ENCODE measurements at regions not wholly inside any gene's neighbourhood (a gene's known extent, or its start where the extent isn't known, plus 50 kb on each side); places are given as distances from the start of the nearest gene placed in this dataset.

DNA sequence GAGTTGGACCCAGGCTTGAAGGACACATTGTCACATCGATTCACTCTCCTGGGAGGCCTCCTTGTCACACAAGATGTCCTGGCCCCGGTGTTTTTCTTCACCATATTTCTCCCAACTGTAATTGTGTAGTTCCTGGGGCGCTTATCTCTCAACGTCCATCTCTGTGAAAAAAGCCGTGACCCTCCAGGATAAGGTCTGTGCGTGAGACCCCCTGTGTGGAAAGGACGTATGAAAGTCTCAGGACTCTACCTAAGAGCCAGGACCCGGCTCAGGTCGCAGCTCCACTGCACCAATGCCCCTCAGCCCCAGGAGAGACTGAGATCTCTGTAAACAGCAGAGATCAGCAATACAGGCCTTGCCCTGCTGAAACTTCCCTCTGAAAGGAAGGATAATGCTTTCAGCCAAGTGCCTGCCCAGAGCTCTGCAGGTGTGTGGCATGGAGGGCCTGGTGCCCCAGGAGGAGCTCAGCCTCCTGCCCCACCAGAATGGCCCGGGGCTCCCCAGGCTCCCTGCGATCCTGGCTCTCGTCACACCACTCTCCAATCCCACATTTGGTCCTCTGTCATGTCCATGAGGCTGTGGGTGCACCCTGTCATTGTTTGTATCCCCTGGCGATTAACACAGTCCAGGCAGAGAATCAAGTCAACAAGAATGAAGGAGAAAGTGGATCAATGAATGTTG, 119.2 kb upstream of the TMEM45B start:
- CTCF ChIA-PET: interaction anchor here (1.0 to 2.5 kb wide), 9 partner anchors 19 to 332 kb away, joined by 3 to 48 read pairs (median 6); partner anchors contain the start of gene BARX2
- Histone ChIP-seq H3K9me3 (replicated peaks; ENCODE audit: control insufficient read depth, insufficient read depth, low read length) (no peaks in the 10 kb centered on the region), H2AFZ (ENCODE audit: low read depth, low read length) (no peak overlapping the region), H3K9me1 (replicated peaks; ENCODE audit: control insufficient read depth, extremely low read depth, insufficient read depth, low read length) (no peaks in the 10 kb centered on the region), H4K20me1 (replicated peaks; ENCODE audit: control insufficient read depth, extremely low read depth, insufficient read depth, low read length) (no peaks in the 10 kb centered on the region), H3K4me3 (replicated peaks in 1 of 3; ENCODE audit: insufficient read depth in 1 of 3, low read depth in 1 of 3, low read length in 3 of 3) (no peak overlapping the region), H3K36me3 (ENCODE audit: control insufficient read depth in 2 of 2, extremely low read depth in 1 of 2, insufficient read depth in 2 of 2, low read length in 2 of 2) (no peaks in the 10 kb centered on the region), H3K79me2 (ENCODE audit: control insufficient read depth, insufficient read depth, low read length) (no peaks in the 10 kb centered on the region), H3K4me1 (ENCODE audit: control insufficient read depth, extremely low read depth, insufficient read depth, low read length) (peaks cover 8% of the 10 kb centered on the region), H3K9ac (replicated peaks; ENCODE audit: extremely low read depth, insufficient read depth, low read length) (no peak overlapping the region), H3K4me2 (ENCODE audit: insufficient read depth, low read length) (no peak overlapping the region), H3K27me3 (ENCODE audit: control insufficient read depth in 2 of 2, insufficient read depth in 2 of 2, low read length in 2 of 2) (no peaks in the 10 kb centered on the region), H3K27ac (ENCODE audit: insufficient read depth, low read depth, low read length) (no peak overlapping the region)
- POLR2A ChIA-PET: no interaction called here
- BruUV-seq (replicated peaks): no TSS peak
- dilution Hi-C loops (cut with MboI; ENCODE audit: extremely low pct_ligation_motif_present, low sequenced_read_pairs): no loop called here
- DNase-seq (ENCODE audit: low read depth, low spot score) (no peak), FAIRE-seq (no peak)
- no peak for TF ChIP-seq POLR2AphosphoS5 (IDR thresholded peaks at IDR 0.05; ENCODE audit: insufficient read depth, low read depth, low read length)
- TF ChIP-seq EZH2 (IDR thresholded peaks at IDR 0.05; ENCODE audit: borderline replicate concordance, low read depth, low read length, severe bottlenecking): no peak
- TF ChIP-seq, protein P1, sequence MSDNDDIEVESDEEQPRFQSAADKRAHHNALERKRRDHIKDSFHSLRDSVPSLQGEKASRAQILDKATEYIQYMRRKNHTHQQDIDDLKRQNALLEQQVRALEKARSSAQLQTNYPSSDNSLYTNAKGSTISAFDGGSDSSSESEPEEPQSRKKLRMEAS (IDR thresholded peaks at IDR 0.05; ENCODE audit: insufficient read depth, insufficient read length): no peak
- TF ChIP-seq POLR2A (IDR thresholded peaks at IDR 0.05; ENCODE audit: low read depth, low read length): no peak
- no peak for TF ChIP-seq JUN (IDR thresholded peaks at IDR 0.05; ENCODE audit: borderline replicate concordance, insufficient read depth, insufficient read length, low read depth)
- no peak for TF ChIP-seq GATA2 (IDR thresholded peaks at IDR 0.05; ENCODE audit: insufficient read depth, insufficient read length, low read depth, low read length)
- TF ChIP-seq MYC (IDR thresholded peaks at IDR 0.05; ENCODE audit: low read depth, low read length): no peak
- TF ChIP-seq FOS (IDR thresholded peaks at IDR 0.05; ENCODE audit: borderline replicate concordance, insufficient read depth, low read length): no peak
- TF ChIP-seq, protein P2, sequence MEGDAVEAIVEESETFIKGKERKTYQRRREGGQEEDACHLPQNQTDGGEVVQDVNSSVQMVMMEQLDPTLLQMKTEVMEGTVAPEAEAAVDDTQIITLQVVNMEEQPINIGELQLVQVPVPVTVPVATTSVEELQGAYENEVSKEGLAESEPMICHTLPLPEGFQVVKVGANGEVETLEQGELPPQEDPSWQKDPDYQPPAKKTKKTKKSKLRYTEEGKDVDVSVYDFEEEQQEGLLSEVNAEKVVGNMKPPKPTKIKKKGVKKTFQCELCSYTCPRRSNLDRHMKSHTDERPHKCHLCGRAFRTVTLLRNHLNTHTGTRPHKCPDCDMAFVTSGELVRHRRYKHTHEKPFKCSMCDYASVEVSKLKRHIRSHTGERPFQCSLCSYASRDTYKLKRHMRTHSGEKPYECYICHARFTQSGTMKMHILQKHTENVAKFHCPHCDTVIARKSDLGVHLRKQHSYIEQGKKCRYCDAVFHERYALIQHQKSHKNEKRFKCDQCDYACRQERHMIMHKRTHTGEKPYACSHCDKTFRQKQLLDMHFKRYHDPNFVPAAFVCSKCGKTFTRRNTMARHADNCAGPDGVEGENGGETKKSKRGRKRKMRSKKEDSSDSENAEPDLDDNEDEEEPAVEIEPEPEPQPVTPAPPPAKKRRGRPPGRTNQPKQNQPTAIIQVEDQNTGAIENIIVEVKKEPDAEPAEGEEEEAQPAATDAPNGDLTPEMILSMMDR (IDR thresholded peaks at IDR 0.05; ENCODE audit: extremely low read depth in 1 of 2, insufficient read depth in 1 of 2, low read depth in 1 of 2, low read length in 2 of 2): no peak
- intact Hi-C loops (cut with micrococcal nuclease): loop anchor here (1.0 kb wide), 2 partner anchors 320 to 332 kb away; no protein-coding TSS in a partner anchor

All from endothelial cell of umbilical vein (primary cell).